IPS-20b (cell line): ENCODE measurements at regions not wholly inside any gene's neighbourhood (a gene's known extent, or its start where the extent isn't known, plus 50 kb on each side); places are given as distances from the start of the nearest gene placed in this dataset.

Experiments used
- H3K27ac ChIP-seq: one replicate; pipeline ENCODE4 v1.5.1; 2013; ENCODE audit warnings: low read length
- H3K27me3 ChIP-seq: 2 replicates; pipeline ENCODE4 v1.6.1; 2013; ENCODE audit warnings: mild to moderate bottlenecking, low read length, inconsistent platforms; ENCODE audit not compliant: insufficient read depth
- H3K36me3 ChIP-seq: 2 replicates; pipeline ENCODE4 v1.6.1; 2013; ENCODE audit warnings: low read depth, mild to moderate bottlenecking, inconsistent platforms, low read length, moderate library complexity; ENCODE audit not compliant: insufficient read depth
- H3K4me1 ChIP-seq: 2 replicates; pipeline ENCODE4 v1.6.1; 2013; ENCODE audit warnings: mild to moderate bottlenecking, control low read depth, inconsistent platforms, low read length, moderate library complexity; ENCODE audit not compliant: insufficient read depth
- H3K4me3 ChIP-seq: 2 replicates; pipeline ENCODE4 v1.5.1; 2013; ENCODE audit warnings: mild to moderate bottlenecking, low read length, inconsistent platforms
- H3K9ac ChIP-seq: 2 replicates; pipeline ENCODE4 v1.6.1; 2013; ENCODE audit warnings: low read depth, mild to moderate bottlenecking, inconsistent platforms, low read length, moderate library complexity
- H3K9me3 ChIP-seq: 2 replicates; pipeline ENCODE4 v1.6.1; 2013; ENCODE audit warnings: mild to moderate bottlenecking, low read depth, low read length, inconsistent platforms; ENCODE audit not compliant: insufficient read depth

- Histone ChIP-seq H3K9ac (no peak overlapping the region), H3K4me1 (peaks cover 2% of the 10 kb centered on the region; the same call in 1 of the 2 replicates), H3K4me3 (no peak overlapping the region), H3K27ac (no peak overlapping the region), H3K9me3 (no peaks in the 10 kb centered on the region), H3K27me3 (no peaks in the 10 kb centered on the region), H3K36me3 (no peaks in the 10 kb centered on the region)
These were observed 57.2 kb upstream of the RGMA start for GRCh38 chr15:93146196-93146595.

- no peak overlapping the region for H3K27ac ChIP-seq
- no peak overlapping the region for H3K4me3 ChIP-seq
- H3K9me3 ChIP-seq, result no peaks in the 10 kb centered on the region
- no peaks in the 10 kb centered on the region for H3K36me3 ChIP-seq
- H3K9ac ChIP-seq, result no peak overlapping the region
- no peaks in the 10 kb centered on the region for H3K4me1 ChIP-seq
- no peaks in the 10 kb centered on the region for H3K27me3 ChIP-seq
These were observed 55.6 kb upstream of the RGMA start for GRCh38 chr15:93144463-93145236.

GRCh38 chr15:93143186-93143585 lies 54.2 kb upstream of the RGMA start:
- peaks cover 10% of the 10 kb centered on the region for H3K27me3 ChIP-seq
- H3K27ac ChIP-seq, result no peak overlapping the region
- no peaks in the 10 kb centered on the region for H3K9me3 ChIP-seq
- H3K36me3 ChIP-seq, result no peaks in the 10 kb centered on the region
- H3K4me3 ChIP-seq, result no peak overlapping the region
- no peak overlapping the region for H3K9ac ChIP-seq
- no peaks in the 10 kb centered on the region for H3K4me1 ChIP-seq

GRCh38 chr15:93141371-93141794 lies 52.4 kb upstream of the RGMA start:
- Histone ChIP-seq H3K9me3 (no peaks in the 10 kb centered on the region), H3K4me3 (no peak overlapping the region), H3K27ac (no peak overlapping the region), H3K4me1 (peaks cover 4% of the 10 kb centered on the region; the same call in 1 of the 2 replicates), H3K27me3 (peaks cover 18% of the 10 kb centered on the region), H3K9ac (no peak overlapping the region), H3K36me3 (no peaks in the 10 kb centered on the region)

- peaks cover 14% of the 10 kb centered on the region; the same call in 1 of the 2 replicates for H3K4me1 ChIP-seq
- H3K36me3 ChIP-seq, result no peaks in the 10 kb centered on the region
- peaks cover 23% of the 10 kb centered on the region for H3K27me3 ChIP-seq
- no peak overlapping the region for H3K9ac ChIP-seq
- H3K4me3 ChIP-seq, result no peak overlapping the region
- no peak overlapping the region for H3K27ac ChIP-seq
- H3K9me3 ChIP-seq, result no peaks in the 10 kb centered on the region
These were observed 50.4 kb upstream of the RGMA start for GRCh38 chr15:93139436-93139835.

GRCh38 chr15:93138681-93139250 lies 49.8 kb upstream of the RGMA start:
- Histone ChIP-seq H3K4me3 (no peak overlapping the region), H3K27ac (no peak overlapping the region), H3K9ac (no peak overlapping the region), H3K36me3 (no peaks in the 10 kb centered on the region), H3K4me1 (peaks cover 14% of the 10 kb centered on the region; the same call in 1 of the 2 replicates), H3K9me3 (no peaks in the 10 kb centered on the region), H3K27me3 (peaks cover 30% of the 10 kb centered on the region)
